Adrenal gland (tissue), 9 donors: ENCODE measurements at regions not wholly inside any gene's neighbourhood (a gene's known extent, or its start where the extent isn't known, plus 50 kb on each side); places are given as distances from the start of the nearest gene placed in this dataset.

Source experiments
- DNase-seq, 7 donors: peaks; one replicate each; pipeline ENCODE4 v3.0.0-alpha.2; 2019 to 2020
- H3K27ac ChIP-seq, 5 donors: fragments of 200-600 bp; sonication (generic) in 4 of 5; 1 replicate in 3 of 5; 2 replicates in 2 of 5; pipeline versions ENCODE4 v1.5.1 to v1.8.0; 2016 to 2020; ENCODE audit warnings: mild to moderate bottlenecking in 1 of 5
- H3K27me3 ChIP-seq: fragments of 200-600 bp; 2 replicates; pipeline ENCODE4 v1.8.0; 2021
- H3K36me3 ChIP-seq, 2 donors: fragments of 200-600 bp; replicated peaks in 1 of 2; 1 replicate in 1 of 2; 2 replicates in 1 of 2; pipeline versions ENCODE4 v1.5.1 to v1.8.0; 2018 to 2022
- H3K4me1 ChIP-seq, 2 donors: fragments of 200-600 bp; replicated peaks in 1 of 2; 1 replicate in 1 of 2; 2 replicates in 1 of 2; pipeline versions ENCODE4 v1.5.1 to v1.8.0; 2018 to 2021
- H3K4me3 ChIP-seq, 4 donors: fragments of 200-600 bp; sonication (generic) in 3 of 4; one replicate each; pipeline ENCODE4 v1.5.1; 2016 to 2018
- H3K9me3 ChIP-seq, 3 donors: fragments of 200-600 bp; sonication (generic) in 1 of 3; replicated peaks in 1 of 3; 1 replicate in 2 of 3; 2 replicates in 1 of 3; pipeline versions ENCODE4 v1.5.1 to v1.8.0; 2016 to 2021
- POLR2A ChIP-seq, 2 donors: fragments of 450-650 bp; IDR thresholded peaks; one replicate each; pipeline ENCODE4 v1.6.1; 2017; ENCODE audit warnings: antibody characterized with exemption in 2 of 2, mild to moderate bottlenecking in 2 of 2, moderate library complexity in 1 of 2
- WGBS, 4 donors: extraction: QIAGEN DNeasy Blood & Tissue Kit in 2 of 4; methylation state at CpG; one replicate each; pipeline versions ENCODE4 v1.1.5 to v1.1.7; 2013 to 2017; 5-methylcytosine and 5-hydroxymethylcytosine counted together
- intact Hi-C, 2 donors: fragments of 100-400 bp; cut with DNase I; formaldehyde crosslinking; loops; one replicate each; pipeline versions ENCODE4 v1.14.1 to v1.15.0; 2022 to 2023
- TF ChIP-seq, protein P1 (sequence below), 6 experiments: fragments of 450-650 bp in 4 of 6; fragments of 200-600 bp in 2 of 6; sonication (generic) in 1 of 6; IDR thresholded peaks; 1 replicate in 5 of 6; 2 replicates in 1 of 6; pipeline versions ENCODE4 v1.5.1 to v1.8.0; 2016 to 2021; ENCODE audit warnings: antibody characterized with exemption in 6 of 6, mild to moderate bottlenecking in 2 of 6, moderate library complexity in 1 of 6
- donor health status: healthy with polysubstance abuse.
- donor health status: Bipolar disorder and iron deficiency.
- donor health status: DM: yes; HTN: yes; CAD: no.
- donor health status: DM: no; HTN: no; CAD: no.
- donor health status: DM: no; HTN: no; CAD: no.

DNA sequence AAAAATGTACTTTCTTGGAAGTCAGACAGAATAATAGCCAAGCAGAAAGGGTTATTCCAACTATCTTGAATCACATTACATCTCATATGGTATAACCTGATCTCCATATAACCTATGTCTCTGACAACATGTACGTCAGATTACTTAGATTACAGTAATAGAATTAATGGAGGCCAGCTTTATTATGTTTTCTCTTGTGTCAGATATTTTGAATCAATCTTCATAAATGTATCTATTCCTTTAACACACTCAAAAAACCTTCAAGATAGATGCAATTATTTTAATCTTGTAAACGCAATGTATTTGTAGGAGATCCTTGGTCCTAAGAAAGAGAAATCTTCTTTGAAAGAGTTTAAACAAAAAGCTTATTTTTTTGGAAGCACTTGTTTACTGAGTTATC is 188.4 kb upstream of the KLF12 start:
- Histone ChIP-seq H3K27me3 (no peaks in the 10 kb centered on the region), H3K27ac (no peak overlapping the region), H3K36me3 (no peaks in the 10 kb centered on the region), H3K4me1 (no peaks in the 10 kb centered on the region), H3K4me3 (no peak overlapping the region), H3K9me3 (no peaks in the 10 kb centered on the region)
- no peak for DNase-seq
- TF ChIP-seq, protein P1, sequence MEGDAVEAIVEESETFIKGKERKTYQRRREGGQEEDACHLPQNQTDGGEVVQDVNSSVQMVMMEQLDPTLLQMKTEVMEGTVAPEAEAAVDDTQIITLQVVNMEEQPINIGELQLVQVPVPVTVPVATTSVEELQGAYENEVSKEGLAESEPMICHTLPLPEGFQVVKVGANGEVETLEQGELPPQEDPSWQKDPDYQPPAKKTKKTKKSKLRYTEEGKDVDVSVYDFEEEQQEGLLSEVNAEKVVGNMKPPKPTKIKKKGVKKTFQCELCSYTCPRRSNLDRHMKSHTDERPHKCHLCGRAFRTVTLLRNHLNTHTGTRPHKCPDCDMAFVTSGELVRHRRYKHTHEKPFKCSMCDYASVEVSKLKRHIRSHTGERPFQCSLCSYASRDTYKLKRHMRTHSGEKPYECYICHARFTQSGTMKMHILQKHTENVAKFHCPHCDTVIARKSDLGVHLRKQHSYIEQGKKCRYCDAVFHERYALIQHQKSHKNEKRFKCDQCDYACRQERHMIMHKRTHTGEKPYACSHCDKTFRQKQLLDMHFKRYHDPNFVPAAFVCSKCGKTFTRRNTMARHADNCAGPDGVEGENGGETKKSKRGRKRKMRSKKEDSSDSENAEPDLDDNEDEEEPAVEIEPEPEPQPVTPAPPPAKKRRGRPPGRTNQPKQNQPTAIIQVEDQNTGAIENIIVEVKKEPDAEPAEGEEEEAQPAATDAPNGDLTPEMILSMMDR (IDR thresholded peaks at IDR 0.05): no peak
- no peak for TF ChIP-seq POLR2A (IDR thresholded peaks at IDR 0.05)
- intact Hi-C loops: no loop called here
- WGBS, 4 donors: 75 to 91% (median 86%) methylated on average over 2 of the region's 2 CpGs

- DNase-seq: no peak
- 56 to 71% (median 61%) methylated on average over 2 of the region's 2 CpGs for WGBS, 4 donors
- no peaks in the 10 kb centered on the region for H3K4me1 ChIP-seq
- H3K4me3 ChIP-seq: no peak overlapping the region
- H3K27ac ChIP-seq: no peak overlapping the region
- no peaks in the 10 kb centered on the region for H3K36me3 ChIP-seq
- no peaks in the 10 kb centered on the region for H3K27me3 ChIP-seq
- H3K9me3 ChIP-seq: no peaks in the 10 kb centered on the region
- intact Hi-C loops: no loop called here
- TF ChIP-seq POLR2A (IDR thresholded peaks at IDR 0.05): no peak
- TF ChIP-seq, protein P1 (IDR thresholded peaks at IDR 0.05): no peak
Observed at GRCh38 chr13:74320282-74320681, 186.1 kb upstream of the KLF12 start.

DNA sequence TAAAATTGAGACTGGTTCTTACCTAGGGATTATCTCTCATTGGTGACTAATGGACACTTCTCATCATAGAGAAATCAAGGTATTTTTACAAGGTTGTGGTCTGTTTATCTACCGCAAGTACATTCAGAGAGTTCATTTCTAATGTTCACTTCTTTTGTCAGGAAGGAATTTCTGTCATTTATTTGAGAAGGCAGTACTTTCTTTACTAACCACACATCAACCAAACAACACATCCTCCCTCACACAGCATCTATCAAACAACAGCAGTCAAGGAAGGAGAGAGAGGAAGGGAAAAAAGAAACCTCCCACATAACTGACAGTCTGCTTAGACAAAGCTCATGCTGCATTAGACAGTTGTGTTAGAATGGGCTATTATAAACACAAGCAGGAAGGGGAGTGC is 182.3 kb upstream of the KLF12 start:
- intact Hi-C loops: no loop called here
- whole genome bisulfite sequencing, 4 donors: 41 to 71% (median 63%) methylated on average over 1 of the region's 1 CpG

DNA sequence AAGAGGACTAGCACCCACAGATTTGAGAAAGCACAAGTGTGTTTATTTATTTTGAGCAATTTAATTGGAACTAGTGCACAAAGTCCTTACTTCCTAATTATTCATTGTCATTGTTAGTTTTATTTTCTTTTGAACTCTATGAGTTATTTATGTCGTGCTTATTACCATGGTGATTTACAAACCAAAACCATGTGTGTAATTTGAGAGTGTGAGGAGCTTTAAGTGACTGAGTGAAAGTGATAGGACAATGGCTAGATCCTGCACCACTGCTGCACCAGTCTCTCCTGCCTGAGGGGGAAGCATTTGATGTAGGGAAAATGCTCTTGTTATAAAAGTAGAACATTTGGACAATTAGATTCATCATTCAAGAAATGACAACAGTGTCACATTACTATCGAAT is 172.3 kb upstream of the KLF12 start:
- 34 to 44% (median 40%) methylated on average over 2 of the region's 2 CpGs for WGBS, 4 donors
- Histone ChIP-seq H3K36me3 (no peaks in the 10 kb centered on the region), H3K27ac (no peak overlapping the region), H3K4me3 (no peak overlapping the region), H3K27me3 (no peaks in the 10 kb centered on the region), H3K9me3 (no peaks in the 10 kb centered on the region), H3K4me1 (peaks cover 0 to under 1% of the 10 kb centered on the region in 2 donors)
- DNase-seq: no peak
- TF ChIP-seq, protein P1 (IDR thresholded peaks at IDR 0.05): peak in 1 of 6 experiments; percentile 3
- no peak for TF ChIP-seq POLR2A (IDR thresholded peaks at IDR 0.05)
- intact Hi-C loops: no loop called here

More for the DNA sequence above, 182.3 kb upstream of the KLF12 start:
- DNase-seq: no peak
- Histone ChIP-seq H3K36me3 (no peaks in the 10 kb centered on the region), H3K27me3 (no peaks in the 10 kb centered on the region), H3K27ac (no peak overlapping the region), H3K9me3 (no peaks in the 10 kb centered on the region), H3K4me1 (no peaks in the 10 kb centered on the region), H3K4me3 (no peak overlapping the region)
- TF ChIP-seq, protein P1 (IDR thresholded peaks at IDR 0.05): no peak
- TF ChIP-seq POLR2A (IDR thresholded peaks at IDR 0.05): no peak
